ENCODE measurements at regions not wholly inside any gene's neighbourhood (a gene's known extent, or its start where the extent isn't known, plus 50 kb on each side); places are given as distances from the start of the nearest gene placed in this dataset.

DNA sequence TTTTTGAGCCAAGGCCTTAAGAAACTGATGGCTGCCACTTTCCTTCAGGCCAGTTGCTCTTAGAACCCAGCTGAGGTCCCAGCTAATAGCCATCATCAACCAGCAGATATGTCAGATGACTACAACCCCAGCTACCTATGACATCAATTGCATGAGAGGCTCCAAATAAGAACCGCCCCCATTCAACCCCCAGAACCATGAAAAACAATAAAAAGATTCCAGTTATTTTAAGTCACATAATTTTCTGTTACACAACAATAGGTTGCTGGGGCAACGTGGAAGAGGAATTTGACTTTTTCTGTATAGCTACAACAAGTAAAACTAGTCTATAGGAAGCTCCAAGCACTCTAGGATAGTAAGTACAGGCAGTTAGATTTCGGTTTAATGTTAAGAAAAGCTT is 216.3 kb upstream of the MTNR1B start:
- DNase-seq (ENCODE audit: low read depth) = peak; percentile 3

DNA sequence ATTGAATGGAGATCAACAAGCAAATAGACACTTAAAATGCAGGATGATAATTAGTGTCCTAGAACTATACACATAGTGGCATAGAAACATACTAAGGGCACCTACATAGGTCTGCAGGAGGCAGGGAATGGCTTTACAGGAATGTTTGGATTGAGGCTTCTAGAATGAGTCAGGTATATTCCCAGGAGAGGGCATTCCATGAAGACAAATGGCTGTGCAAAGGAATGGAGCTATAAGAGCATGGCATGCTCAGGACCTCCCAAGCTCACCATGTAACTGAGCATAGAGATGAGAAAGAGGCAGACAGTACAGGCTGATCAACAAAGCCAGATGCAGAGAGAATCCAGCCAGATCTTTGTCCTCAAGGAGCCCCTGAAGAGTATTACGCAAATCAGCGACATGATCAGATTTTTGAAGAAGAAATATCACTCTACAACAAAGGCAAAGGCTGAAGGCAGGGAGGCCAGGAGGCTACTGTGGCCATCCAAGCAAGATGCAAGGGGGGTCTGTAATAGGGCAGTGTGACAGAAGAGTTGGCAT is 211.1 kb upstream of the MTNR1B start:
- DNase-seq (ENCODE audit: low read depth) = no peak

DNA sequence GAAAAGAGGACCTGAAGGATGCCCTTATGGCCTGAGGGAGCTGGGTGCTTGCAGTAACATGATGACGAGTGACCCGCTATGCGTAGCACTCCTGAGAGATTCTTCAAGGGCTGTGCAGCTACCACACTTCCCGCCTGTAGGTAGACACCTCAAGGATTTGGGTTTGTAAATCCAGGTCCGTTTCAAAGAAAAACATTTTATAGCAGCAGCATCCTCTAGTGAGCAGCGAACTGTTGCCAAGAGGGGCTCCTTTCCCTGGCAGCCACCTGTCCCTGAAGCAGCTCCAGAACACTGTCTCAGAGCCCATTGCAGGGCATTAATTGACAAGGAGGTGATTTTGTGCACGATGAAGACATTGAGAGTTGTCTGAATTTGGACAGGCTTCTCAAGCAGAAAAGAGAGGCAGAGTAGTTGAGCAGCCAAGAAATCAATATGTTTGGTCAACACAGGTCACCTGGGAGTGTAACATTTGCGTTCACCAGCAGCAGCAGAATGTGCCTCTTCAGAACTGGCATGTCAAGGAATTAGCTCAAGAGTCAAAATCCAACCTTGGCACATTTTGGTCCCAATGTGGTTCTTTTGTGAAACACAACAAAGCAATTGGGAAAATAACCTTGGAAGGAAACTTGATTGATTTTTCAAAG is 209.8 kb upstream of the MTNR1B start:
- DNase-seq (ENCODE audit: low read depth) = no peak

DNA sequence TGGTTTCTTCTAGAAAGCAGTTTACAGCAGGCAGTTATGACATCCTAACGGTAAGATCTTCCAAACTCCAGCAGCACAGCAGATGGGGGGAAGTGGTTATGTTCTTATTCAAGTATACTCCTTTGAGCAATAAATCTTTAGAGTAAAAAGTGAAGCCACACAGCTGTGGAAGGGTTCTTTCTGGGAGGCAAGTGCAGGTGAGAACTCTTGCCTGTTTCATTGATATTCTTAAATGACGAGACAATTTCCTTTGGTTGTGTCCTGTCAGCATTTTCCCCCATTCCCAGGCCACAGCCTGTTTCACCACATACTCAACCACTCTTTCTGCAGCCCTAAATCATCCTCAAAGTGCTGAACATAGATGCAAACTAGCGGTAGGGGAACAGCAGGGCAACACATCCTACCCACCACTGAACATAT is 207.3 kb upstream of the MTNR1B start:
- no peak for DNase-seq (ENCODE audit: low read depth)

DNA sequence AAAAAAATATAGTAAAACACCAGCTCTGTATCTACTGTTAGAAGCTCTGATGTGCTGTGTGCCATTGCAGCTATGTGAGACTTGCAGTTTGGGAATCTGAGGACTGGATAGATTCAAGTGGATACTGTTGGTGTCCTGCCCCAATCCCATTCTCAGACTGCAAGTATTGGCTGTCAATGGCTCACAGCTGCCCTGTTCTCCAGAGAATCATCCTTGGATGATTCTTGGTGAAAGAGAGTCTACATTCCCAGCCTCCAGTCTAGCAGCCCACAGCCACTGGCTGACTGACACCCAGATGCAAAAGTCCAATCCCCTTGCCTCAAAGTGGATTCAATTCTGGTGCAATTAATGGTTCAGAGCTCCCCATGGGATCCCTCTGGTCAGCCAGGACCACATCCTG is 206.1 kb upstream of the MTNR1B start:
- DNase-seq (ENCODE audit: low read depth) = no peak

DNA sequence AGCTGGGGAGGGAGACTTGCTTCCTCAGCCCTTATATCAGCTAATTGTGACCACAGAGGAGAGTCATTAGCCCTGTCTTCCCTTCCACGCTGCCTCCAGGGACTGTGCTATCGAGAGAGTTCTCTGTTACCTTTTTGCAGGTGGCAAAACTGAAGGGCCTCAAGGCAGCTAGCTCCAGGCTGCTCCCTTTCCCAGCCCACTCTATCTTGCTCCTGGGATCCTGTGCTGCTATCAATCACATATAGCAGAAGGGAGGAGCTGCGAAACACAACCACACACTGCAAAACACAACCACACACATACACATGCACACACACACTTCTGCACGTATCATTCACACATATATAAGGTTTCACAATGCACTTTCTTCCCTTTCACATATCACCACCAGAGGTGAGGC is 205.3 kb upstream of the MTNR1B start:
- no peak for DNase-seq (ENCODE audit: low read depth)

DNA sequence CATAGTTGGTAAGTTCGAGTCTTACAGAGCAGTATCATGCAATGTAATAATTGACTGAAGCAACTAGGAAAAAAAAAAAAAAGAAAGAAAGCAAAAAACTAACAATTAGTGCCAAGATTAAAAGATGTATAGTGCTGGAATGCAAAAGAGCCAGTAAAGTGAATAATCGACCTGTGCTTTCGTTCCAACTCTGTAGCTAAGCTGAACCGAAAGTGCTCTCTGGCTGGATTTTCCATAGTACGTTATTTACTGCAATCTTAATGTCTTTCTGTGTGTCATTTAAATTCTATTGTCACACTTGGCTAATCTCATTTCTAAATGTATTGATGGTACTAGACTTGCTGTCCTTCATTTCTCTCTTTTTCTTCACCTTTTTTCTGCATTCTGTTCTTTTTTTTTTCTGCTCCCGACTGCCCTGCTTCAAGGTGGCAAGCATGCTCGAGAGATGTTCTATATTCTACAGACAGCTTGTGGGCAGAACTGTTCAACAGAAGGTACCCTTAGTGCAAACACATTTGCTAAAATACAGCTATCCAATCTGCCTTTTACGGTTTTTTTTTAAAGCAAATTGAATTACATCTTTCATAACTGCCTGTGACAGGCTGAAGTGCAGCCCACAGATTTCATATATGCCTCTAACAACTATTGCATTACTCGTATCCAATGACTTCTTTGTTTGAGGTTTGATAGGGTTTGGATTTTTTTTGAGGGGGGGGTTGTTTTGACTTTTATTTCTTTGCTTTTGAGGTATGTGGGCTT is 204.2 kb upstream of the MTNR1B start:
- DNase-seq (ENCODE audit: low read depth) = no peak

DNA sequence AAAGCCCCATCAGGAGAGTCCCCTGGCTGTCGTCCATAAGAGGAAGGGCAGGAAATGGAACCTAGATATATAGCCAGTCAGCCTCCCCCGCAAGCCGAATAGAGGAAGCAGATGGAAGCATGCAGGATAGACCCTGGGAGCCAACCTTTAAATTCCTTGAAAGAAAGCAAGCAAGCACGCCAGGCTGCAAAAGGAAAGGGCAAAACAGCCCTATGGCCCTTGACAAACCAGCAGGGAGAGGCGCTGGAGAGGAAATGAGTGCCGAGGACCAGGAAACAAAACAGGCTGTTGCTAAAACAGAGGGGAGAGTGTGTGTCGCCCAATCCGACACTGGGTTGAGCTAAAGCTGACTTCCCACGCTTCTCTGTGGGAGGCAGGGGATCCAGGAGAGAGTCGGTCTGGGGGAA is 203.5 kb upstream of the MTNR1B start:
- DNase-seq (ENCODE audit: low read depth) = peak; percentile 51

DNA sequence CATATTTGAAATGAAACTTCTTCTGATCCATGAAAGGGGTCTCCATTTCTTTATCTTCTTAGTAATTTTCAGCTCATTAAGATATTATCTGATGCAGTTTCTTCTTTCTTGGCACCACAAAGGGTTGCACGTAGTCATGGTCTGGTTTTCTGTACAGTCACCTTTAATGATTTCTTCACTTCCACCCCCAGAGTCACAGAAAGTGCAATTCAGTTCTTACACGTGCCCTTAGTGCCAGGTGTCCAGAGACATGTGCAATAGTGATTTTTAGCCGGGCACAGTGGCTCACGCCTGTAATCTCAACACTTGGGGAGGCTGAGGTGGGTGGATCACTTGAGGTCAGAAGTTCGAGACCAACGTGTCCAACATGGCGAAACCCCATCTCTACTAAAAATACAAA is 202.8 kb upstream of the MTNR1B start:
- no peak for DNase-seq (ENCODE audit: low read depth)

DNA sequence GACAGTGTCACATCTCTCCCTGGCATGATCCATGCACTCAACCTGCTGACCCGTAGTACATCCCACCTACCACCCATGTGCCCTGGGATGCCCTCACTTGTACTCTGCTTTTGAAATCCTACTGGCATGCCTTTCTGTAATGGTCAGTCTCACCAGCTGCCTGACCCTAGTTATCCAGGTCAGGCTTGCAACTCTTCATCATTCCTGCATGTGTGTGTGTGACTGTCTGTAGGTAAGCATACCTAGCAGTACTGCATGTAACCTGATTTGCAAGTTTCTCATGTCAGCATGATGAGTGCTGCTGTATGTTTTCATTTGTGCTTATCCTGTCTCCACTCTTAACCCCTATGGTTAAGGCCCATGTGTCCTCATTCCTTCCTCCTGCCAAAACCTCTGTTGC is 202.0 kb upstream of the MTNR1B start:
- DNase-seq (ENCODE audit: low read depth) = no peak

DNA sequence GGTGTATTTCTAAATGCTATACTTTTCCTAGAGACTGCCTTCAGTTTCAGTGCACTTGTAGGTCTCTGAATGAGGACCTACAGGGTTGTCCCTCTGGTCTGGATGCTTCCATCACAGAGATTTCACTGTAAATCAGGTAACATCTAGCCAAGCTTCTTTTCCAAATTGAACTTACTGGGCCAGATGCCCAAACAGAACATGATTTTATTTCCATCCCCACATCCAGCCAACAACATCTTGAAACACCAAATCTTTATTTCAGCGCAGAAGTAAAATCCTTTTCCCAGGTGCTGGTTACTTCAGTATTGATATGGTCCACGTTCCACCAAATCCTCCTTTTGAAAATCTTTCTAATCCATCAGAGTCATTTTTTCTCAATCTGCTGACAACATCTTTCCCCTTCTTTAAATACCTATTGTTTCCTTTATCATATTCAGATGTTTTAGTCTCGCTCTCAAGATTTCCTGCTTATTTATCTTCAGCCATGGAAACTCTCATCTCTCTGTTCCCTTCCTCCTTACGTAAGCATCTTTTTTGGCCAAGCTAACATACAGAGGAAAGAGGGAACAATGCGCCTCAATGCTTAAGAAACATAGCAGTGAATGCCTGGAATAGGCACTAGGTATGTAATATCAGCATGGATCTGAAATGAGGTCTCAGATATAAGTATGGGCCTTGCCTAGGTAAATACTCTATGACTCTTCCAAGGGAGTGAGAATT is 201.2 kb upstream of the MTNR1B start:
- DNase-seq (ENCODE audit: low read depth) = no peak

DNA sequence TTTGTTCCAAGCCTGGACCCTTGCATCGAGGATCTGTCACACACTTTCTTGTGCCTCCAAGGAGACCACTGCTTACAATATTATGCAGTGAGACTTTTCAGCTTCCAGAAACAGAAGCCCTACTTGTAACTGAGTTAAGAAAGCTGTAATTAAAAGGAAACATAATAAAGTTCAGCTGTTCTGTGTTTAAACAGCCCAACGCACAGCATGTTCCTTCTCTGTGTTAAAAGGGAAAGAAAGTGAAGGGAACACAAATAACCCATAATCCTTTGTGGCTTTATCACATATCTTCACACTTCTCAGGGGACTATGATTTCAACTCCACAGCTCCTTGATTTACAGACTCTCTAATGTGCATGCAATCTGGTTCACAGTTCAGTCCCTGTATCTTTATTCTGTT is 200.3 kb upstream of the MTNR1B start:
- no peak for DNase-seq (ENCODE audit: low read depth)

DNA sequence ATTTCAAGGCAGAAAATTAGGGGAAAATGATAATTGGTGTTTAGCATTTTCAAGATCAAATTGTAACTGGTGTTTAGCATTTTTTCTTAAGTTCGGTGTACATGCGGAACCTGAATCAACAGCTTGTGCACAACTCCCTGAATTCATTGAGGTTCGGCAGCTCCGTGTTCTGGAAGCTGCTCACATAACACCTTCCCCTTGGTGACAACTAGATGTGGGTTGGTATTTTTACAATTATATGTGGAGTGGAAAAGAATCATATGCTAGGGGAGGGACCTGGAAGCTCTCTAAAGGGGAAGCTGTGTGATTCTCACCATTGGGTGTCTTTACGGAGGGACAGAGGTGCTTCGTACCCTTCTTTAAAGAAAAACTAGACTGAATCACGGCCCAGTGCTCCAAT is 199.0 kb upstream of the MTNR1B start:
- DNase-seq (ENCODE audit: low read depth) = no peak

DNA sequence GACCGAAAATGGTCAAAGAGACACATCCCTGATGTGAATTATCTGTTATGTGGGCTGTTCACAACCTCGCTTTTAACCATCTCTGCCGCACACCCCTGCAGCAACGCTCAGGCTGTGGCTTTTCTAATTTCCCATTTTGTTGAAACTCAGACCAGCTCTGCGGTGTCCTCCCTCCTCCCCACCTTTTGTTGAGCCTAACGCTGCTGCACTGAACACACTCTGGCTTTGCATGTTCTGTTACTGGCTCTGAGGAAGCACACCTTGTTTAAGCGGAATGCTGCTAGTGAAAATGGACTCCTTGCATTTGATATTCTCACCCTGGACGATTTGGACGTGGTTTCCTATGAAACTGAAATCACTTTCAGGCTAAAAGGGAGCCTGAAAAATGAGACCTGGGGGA is 198.5 kb upstream of the MTNR1B start:
- no peak for DNase-seq (ENCODE audit: low read depth)

DNA sequence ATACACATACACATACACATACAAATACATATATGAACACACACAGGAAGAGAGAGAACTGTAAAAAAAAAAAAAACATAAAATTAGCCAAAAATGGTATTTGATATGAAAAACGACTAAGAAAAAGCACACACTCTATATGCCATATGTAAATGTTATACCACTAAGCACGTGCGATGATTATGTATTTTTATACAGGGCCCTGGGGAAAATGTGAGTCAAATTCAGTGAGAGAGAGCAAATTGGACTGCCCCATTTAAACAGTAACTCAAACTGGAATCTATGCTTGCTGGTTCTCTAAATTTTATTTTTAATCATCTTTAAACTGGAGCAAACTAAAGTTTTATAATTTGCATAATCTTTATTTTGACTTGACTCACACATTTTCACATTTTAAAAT is 197.8 kb upstream of the MTNR1B start:
- DNase-seq (ENCODE audit: low read depth) = no peak

DNA sequence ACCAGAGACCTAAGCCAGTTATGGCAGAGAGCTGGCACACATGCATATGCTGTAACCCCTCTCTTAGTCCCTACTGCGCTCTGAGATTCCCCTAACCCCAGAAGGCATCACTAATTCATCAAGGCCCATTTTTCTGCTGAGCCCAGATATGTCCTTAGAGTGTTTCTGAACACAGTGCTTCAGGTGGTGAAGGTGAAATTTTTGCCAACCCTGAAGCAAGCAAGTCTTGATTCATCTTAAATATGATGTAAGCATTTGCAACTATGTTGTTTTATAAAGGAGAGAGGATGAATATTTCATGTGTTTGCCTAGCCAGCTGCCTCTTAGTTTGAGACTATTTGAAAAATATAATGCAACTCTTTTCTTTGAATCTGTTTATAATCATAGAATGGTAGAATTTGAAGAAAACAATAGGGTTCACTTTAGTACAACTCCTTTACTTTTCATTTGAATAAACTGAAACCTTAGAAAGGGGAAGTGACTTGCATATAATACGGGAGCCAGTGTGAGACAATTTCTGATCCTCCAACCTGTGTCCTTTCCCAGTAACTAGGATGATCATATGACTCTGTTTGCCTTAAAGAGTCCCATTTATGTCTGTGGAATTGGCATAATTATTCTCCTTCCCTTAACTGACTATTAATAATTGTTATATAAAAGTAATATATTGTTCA is 194.3 kb upstream of the MTNR1B start:
- no peak for DNase-seq (ENCODE audit: low read depth)

DNA sequence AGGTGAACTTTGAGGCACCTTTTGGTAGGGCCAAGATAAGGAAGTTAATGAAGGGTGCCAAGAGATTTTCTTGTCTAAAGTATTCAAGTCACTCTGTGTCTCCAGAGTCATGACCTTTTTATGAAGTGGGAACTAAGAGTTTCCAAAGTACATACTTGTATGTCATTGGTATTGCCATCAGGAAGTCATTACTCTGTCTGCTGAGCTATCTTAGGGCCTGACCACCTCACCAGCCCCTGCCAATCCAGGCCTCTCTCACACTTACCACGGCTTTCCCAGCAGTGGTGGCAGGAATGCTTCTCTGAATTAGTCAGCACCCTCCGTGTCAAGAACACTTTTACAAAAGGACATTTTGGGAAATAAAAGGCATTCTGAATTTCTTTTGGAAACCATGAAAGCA is 192.8 kb upstream of the MTNR1B start:
- peak; percentile 19 for DNase-seq (ENCODE audit: low read depth)

DNA sequence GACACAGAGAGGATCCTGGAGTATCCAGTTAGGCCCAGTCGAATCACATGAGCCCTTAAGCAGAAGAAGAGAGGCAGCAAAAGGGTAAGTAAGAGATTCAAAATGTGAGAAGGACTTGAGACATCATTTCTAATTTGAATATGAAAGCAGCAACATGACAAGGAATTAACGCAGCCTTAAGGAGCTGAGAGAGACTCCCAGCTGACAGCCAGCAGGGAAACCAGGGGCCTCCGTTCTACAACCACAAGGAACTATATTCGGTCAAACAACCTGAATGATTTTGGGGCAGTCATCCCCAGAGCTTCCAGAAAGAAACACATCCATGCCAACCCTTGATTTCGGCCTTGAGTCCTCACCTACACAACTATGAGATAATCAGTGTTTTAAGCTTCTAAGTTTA is 189.7 kb upstream of the MTNR1B start:
- DNase-seq (ENCODE audit: low read depth) = no peak

DNA sequence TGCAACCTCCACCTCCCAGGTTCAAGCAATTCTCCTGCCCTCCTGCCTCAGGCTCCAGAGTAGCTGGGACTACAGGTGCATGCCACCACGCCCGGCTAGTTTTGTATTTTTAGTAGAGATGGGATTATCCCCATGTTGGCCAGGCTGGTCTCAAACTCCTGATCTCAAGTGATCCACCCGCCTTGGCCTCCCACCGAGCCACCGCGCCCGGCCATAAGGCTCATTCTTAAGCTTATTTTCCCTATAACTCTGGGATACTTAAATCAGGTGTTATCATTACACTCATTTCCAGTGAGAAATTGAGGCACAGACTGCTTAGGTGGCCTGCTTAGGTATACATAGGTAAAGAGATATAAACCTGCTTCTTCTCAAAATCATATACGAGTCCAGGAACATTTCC is 188.3 kb upstream of the MTNR1B start:
- no peak for DNase-seq (ENCODE audit: low read depth)

DNA sequence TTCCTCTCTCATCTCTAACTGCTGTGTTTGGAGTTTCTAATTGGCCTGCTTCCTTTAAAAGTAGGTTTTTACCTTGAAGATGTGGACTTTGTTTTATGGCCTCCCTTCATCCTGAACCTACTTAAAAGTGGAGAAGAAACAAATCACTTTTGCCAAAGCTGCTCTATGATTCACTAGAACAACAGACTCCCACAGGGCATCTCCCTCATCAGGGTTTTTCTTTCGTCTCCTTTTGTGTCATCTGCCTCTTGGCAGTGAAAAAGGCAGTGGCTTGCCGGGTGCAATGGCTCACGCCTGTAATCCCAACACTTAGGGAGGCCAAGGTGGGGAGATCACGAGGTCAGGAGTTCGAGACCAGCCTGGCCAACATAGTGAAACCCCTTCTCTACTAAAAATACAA is 186.6 kb upstream of the MTNR1B start:
- peak; percentile 9 for DNase-seq (ENCODE audit: low read depth)

DNA sequence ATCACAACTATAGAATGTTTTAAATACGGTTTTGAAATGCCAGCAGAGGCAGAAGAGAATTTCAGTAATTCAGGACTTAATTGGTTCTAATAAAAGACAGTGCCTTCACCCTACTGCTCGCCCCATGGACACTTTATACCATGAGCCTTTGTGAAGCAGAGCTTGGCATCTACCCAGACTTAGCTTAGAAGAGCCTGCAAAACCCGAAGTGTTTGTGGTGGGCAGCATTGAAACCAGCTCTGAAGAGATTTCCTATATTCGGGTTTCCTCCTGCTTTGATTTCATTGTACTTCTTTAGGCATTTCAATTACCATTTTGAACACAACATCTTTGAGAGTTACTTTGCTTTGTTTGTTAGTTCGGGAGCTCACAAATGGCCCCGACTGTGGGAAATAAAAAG is 185.1 kb upstream of the MTNR1B start:
- no peak for DNase-seq (ENCODE audit: low read depth)

DNA sequence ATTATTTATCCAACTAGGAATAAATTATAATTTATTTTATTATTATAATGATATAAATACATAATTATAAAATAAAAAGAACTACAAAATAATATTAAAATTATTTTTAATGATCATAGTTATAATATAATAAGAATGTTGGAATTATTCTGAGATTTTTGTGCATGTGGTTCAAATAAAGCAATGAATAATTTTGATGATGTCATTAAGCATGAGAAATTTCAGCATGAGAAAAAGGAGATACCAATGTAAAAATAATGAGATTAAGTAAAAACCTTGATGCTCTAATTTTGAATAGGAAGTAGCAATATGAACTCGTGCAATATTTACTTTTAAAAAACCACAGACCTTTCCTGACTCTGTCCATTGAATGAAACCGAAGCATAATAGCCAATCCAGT is 181.8 kb upstream of the MTNR1B start:
- DNase-seq (ENCODE audit: low read depth) = no peak

All from renal cortical epithelial cell (primary cell).